ENCODE measurements at regions not wholly inside any gene's neighbourhood (a gene's known extent, or its start where the extent isn't known, plus 50 kb on each side); places are given as distances from the start of the nearest gene placed in this dataset.

- no peaks in the 10 kb centered on the region for H3K36me3 ChIP-seq (replicated peaks; ENCODE audit: insufficient read depth, low read length)
- H3K79me2 ChIP-seq (ENCODE audit: low read length): no peaks in the 10 kb centered on the region
- H3K9me3 ChIP-seq (replicated peaks; ENCODE audit: insufficient read depth, low read length): no peaks in the 10 kb centered on the region
- H2AFZ ChIP-seq (ENCODE audit: low read length): no peak overlapping the region
- H4K20me1 ChIP-seq (ENCODE audit: insufficient read depth, low read length): no peaks in the 10 kb centered on the region
- no peaks in the 10 kb centered on the region for H3K9me2 ChIP-seq (replicated peaks; ENCODE audit: insufficient read depth, low read length)
- no peak overlapping the region for H3K4me3 ChIP-seq (ENCODE audit: low read length)
- H3K27ac ChIP-seq (ENCODE audit: low read length): no peak overlapping the region
- H3K4me2 ChIP-seq (ENCODE audit: low read depth, low read length): no peak overlapping the region
- no peaks in the 10 kb centered on the region for H3K4me1 ChIP-seq (ENCODE audit: low read length)
- no peak for DNase-seq
- H3F3A ChIP-seq (ENCODE audit: insufficient read depth, low read length): no peaks in the 10 kb centered on the region
- no peak for TF ChIP-seq CTCF (IDR thresholded peaks at IDR 0.05; ENCODE audit: low read length)
- TF ChIP-seq EZH2 (optimal IDR thresholded peaks at IDR 0.05; ENCODE audit: low read depth, low read length): no peak
- TF ChIP-seq EZH2phosphoT487 (IDR thresholded peaks at IDR 0.05; ENCODE audit: low read length): no peak
- H3K9ac ChIP-seq (ENCODE audit: low read length): no peak overlapping the region
- H3K27me3 ChIP-seq (replicated peaks; ENCODE audit: insufficient read depth, low read length): no peaks in the 10 kb centered on the region
These were observed 113.5 kb upstream of the MED13 start for GRCh38 chr17:62178579-62178978.

- Histone ChIP-seq H3K79me2 (ENCODE audit: low read length) (no peaks in the 10 kb centered on the region), H3K27ac (ENCODE audit: low read length) (no peak overlapping the region), H3K36me3 (replicated peaks; ENCODE audit: insufficient read depth, low read length) (no peaks in the 10 kb centered on the region), H3K4me3 (ENCODE audit: low read length) (no peak overlapping the region), H3K27me3 (replicated peaks; ENCODE audit: insufficient read depth, low read length) (no peaks in the 10 kb centered on the region), H3K4me1 (ENCODE audit: low read length) (peaks cover 15% of the 10 kb centered on the region), H3K4me2 (ENCODE audit: low read depth, low read length) (no peak overlapping the region), H3K9me2 (replicated peaks; ENCODE audit: insufficient read depth, low read length) (no peaks in the 10 kb centered on the region), H4K20me1 (ENCODE audit: insufficient read depth, low read length) (no peaks in the 10 kb centered on the region), H3K9me3 (replicated peaks; ENCODE audit: insufficient read depth, low read length) (no peaks in the 10 kb centered on the region), H3K9ac (ENCODE audit: low read length) (no peak overlapping the region), H2AFZ (ENCODE audit: low read length) (no peak overlapping the region), H3F3A (ENCODE audit: insufficient read depth, low read length) (peaks cover 9% of the 10 kb centered on the region)
- TF ChIP-seq EZH2 (optimal IDR thresholded peaks at IDR 0.05; ENCODE audit: low read depth, low read length): no peak
- TF ChIP-seq CTCF (IDR thresholded peaks at IDR 0.05; ENCODE audit: low read length): no peak
- TF ChIP-seq EZH2phosphoT487 (IDR thresholded peaks at IDR 0.05; ENCODE audit: low read length): no peak
- DNase-seq: no peak
These were observed 107.6 kb upstream of the MED13 start for GRCh38 chr17:62172492-62173291.

GRCh38 chr17:62167076-62167475 lies 102.0 kb upstream of the MED13 start:
- no peak for TF ChIP-seq EZH2phosphoT487 (IDR thresholded peaks at IDR 0.05; ENCODE audit: low read length)
- no peak for TF ChIP-seq CTCF (IDR thresholded peaks at IDR 0.05; ENCODE audit: low read length)
- no peak for TF ChIP-seq EZH2 (optimal IDR thresholded peaks at IDR 0.05; ENCODE audit: low read depth, low read length)
- Histone ChIP-seq H3K27ac (ENCODE audit: low read length) (no peak overlapping the region), H3K9ac (ENCODE audit: low read length) (no peak overlapping the region), H4K20me1 (ENCODE audit: insufficient read depth, low read length) (no peaks in the 10 kb centered on the region), H3K4me2 (ENCODE audit: low read depth, low read length) (no peak overlapping the region), H3K27me3 (replicated peaks; ENCODE audit: insufficient read depth, low read length) (no peaks in the 10 kb centered on the region), H3K36me3 (replicated peaks; ENCODE audit: insufficient read depth, low read length) (no peaks in the 10 kb centered on the region), H3F3A (ENCODE audit: insufficient read depth, low read length) (peaks cover 14% of the 10 kb centered on the region), H2AFZ (ENCODE audit: low read length) (no peak overlapping the region), H3K4me3 (ENCODE audit: low read length) (no peak overlapping the region), H3K79me2 (ENCODE audit: low read length) (no peaks in the 10 kb centered on the region), H3K9me3 (replicated peaks; ENCODE audit: insufficient read depth, low read length) (no peaks in the 10 kb centered on the region), H3K4me1 (ENCODE audit: low read length) (peaks cover 24% of the 10 kb centered on the region), H3K9me2 (replicated peaks; ENCODE audit: insufficient read depth, low read length) (no peaks in the 10 kb centered on the region)
- no peak for DNase-seq
